ENCODE measurements at regions not wholly inside any gene's neighbourhood (a gene's known extent, or its start where the extent isn't known, plus 50 kb on each side); places are given as distances from the start of the nearest gene placed in this dataset.
A peak's percentile ranks its signal among the peaks of the same experiment; 100 is the strongest.

DNA sequence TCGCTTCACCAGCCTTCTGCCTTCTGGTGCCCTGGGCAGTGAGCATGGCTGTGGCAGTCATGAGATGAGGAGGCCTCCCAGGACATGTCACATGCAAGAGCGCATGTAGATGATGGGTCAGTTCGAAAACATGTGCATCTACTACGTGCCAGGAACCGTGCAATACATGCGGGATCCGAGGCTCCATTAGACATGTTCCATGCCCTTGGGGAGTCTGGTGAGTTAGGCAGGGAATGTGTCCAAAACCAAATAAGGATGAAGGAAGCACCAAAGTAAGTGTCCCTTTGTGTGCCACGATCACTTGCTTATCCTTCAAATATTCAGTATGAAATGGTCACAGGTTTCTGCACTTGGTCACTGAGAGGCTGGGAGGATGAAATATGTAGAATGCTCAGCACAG lies 223.3 kb downstream of the RBM19 start:
- peak overlapping the region; percentile 38 for H3K27ac Mint-ChIP-seq
- H3K4me3 Mint-ChIP-seq, result no peak overlapping the region
- peaks cover 5% of the 10 kb centered on the region for H3K9me3 Mint-ChIP-seq
- H3K27me3 Mint-ChIP-seq, result peaks cover 14% of the 10 kb centered on the region
- H3K36me3 Mint-ChIP-seq, result no peaks in the 10 kb centered on the region
- H3K4me1 Mint-ChIP-seq, result no peaks in the 10 kb centered on the region

DNA sequence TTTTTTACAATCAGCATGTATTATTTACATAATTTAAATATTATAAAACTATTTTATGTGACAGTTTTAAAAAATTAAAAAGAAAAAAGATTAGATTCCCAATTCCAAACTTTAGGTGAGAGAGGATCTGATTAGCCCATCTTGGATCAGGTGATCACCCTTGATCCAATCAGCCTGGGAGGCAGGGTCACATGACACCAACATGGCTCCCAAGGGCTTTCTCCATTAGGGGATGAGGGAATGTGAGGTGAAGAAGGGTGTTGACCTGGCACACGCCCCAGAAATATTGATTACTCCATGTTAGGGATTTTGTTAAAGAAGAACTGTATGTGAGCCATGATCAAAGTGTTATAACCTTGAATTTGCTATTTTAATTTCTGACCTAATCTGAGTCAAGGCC lies 225.4 kb downstream of the RBM19 start:
- Mint-ChIP-seq H3K27me3 (peaks cover 12% of the 10 kb centered on the region), H3K4me3 (no peak overlapping the region), H3K27ac (no peak overlapping the region), H3K4me1 (no peaks in the 10 kb centered on the region), H3K36me3 (no peaks in the 10 kb centered on the region), H3K9me3 (peaks cover 5% of the 10 kb centered on the region)

DNA sequence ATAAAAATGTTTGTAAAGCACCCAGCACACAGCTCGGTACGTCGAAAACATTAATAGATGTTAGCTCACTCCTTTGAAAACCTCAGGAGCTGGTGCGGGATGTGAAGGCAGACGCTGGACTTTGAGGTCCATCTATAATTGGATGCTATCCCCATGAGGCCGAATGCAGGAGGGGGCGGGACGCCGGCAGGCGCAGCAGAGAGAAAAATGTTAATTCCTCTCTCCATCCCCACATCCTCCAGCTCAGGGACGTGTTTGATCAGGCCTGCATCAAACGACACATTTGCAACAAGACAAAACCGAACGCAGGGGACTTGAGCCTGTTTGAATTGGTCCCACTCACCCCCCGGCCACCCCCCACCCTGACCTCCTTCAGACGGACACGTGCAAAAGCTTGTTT lies 231.0 kb downstream of the RBM19 start:
- Mint-ChIP-seq H3K4me1 (no peaks in the 10 kb centered on the region), H3K36me3 (no peaks in the 10 kb centered on the region), H3K9me3 (peaks cover 5% of the 10 kb centered on the region), H3K27me3 (peaks cover 17% of the 10 kb centered on the region), H3K27ac (no peak overlapping the region), H3K4me3 (no peak overlapping the region)

DNA sequence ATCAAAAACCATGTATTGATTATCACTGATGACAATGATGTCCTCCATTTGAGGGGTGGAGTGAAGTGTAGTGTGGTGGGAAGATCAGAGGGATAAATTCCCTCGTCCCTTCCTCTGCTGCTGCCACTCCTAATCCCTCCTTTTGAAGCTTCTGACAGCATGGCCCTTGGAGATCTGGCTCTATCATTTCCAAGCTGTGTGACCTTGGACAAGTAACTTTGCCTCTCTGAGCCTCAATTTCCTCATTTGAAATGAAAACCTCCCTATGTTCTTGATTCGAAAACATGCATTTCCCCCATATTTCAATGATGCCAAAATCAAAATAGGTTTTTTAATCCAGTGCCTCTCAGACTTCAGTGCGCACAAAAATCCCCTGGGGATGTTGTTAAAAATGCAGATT lies 231.6 kb downstream of the RBM19 start:
- Mint-ChIP-seq H3K27me3 (peaks cover 18% of the 10 kb centered on the region), H3K4me3 (no peak overlapping the region), H3K27ac (no peak overlapping the region), H3K4me1 (no peaks in the 10 kb centered on the region), H3K36me3 (no peaks in the 10 kb centered on the region), H3K9me3 (peaks cover 5% of the 10 kb centered on the region)

DNA sequence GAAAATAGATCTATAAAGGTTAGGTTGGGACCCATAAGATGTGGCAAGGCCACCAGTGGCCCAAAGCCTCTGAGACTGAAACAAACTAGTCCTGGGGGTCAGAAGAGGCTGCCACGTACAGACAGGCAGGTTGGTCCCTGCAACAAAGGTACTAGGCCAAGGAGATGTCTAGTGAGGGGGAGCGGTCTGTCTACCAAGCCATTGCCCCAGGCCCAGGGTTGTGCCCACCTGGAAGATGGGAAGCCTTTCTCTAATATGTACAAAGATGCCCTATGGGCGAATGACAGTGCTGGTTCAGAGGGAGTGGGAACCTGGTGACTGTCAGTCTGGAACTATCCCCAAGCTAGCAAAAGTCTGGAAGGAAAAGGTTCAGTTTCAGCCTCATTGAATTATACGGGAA lies 233.2 kb downstream of the RBM19 start:
- Mint-ChIP-seq H3K4me1 (no peaks in the 10 kb centered on the region), H3K9me3 (no peaks in the 10 kb centered on the region), H3K4me3 (no peak overlapping the region), H3K27me3 (peaks cover 18% of the 10 kb centered on the region), H3K36me3 (no peaks in the 10 kb centered on the region), H3K27ac (no peak overlapping the region)

DNA sequence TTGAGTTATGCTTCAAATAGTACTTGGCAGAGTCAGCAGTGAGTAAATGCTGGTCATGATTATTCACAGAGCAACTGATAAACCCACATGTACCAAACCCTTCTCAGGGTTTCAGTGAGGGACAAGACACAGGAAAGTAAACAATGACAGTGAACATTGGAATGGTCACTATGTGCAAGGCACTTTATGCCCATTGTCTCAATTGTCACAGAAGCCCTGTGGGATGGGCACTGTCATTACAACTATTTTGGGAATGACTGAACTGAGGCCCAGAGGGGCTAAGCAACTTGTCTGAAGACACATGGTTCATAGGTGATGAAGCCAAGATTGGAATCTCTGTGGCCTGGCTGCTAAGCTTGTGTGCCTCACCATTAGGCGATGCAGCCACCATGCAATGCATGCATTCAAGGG lies 238.5 kb downstream of the RBM19 start:
- Mint-ChIP-seq H3K4me1 (no peaks in the 10 kb centered on the region), H3K27me3 (peaks cover 13% of the 10 kb centered on the region), H3K4me3 (no peak overlapping the region), H3K27ac (no peak overlapping the region), H3K9me3 (no peaks in the 10 kb centered on the region), H3K36me3 (no peaks in the 10 kb centered on the region)

DNA sequence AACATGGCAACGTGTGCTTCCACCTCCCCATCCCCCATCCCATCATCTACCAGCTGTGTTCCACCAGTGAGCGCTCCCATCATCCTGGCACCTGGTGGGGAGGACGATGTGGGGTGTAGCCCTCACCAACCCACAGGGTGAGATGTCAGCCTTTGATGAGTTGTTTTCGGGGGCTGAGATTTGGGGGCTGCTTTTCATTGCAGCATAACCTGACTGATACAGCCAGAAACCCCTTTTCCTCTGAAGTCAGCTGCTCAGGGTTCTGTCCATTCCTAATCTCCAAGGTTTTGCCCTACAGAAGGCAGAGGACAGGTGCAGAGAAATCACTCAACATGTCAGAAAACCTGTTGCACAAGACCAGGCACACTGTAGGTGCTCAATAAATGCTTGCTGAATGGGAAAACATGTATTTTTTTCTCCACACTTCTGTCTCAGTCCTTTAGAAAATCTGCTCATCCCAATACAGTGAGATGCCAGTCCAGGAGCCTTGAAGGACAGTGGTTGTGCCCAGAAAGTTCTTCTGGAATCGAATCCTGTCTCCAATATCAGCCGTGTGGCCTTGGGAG lies 239.8 kb downstream of the RBM19 start:
- Mint-ChIP-seq H3K4me3 (no peak overlapping the region), H3K27ac (no peak overlapping the region), H3K9me3 (no peaks in the 10 kb centered on the region), H3K4me1 (no peaks in the 10 kb centered on the region), H3K27me3 (peaks cover 14% of the 10 kb centered on the region), H3K36me3 (no peaks in the 10 kb centered on the region)

DNA sequence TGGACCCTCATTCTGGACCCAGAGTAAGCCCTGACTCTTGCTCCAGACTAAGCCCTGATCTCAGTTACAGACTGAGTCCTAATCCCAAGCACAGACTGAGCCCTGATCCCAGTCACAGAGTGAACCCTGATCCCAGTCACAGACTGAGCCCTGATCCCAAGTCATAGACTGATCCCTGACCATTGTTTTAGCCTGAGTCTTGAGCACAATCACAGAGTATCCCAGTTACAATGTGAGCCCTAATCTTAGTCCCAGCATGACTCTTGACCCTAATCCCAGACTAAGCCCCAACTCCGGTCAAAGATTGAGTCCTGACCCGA lies 240.6 kb downstream of the RBM19 start:
- H3K27ac Mint-ChIP-seq, result no peak overlapping the region
- no peak overlapping the region for H3K4me3 Mint-ChIP-seq
- no peaks in the 10 kb centered on the region for H3K9me3 Mint-ChIP-seq
- H3K36me3 Mint-ChIP-seq, result no peaks in the 10 kb centered on the region
- H3K27me3 Mint-ChIP-seq, result peaks cover 14% of the 10 kb centered on the region
- no peaks in the 10 kb centered on the region for H3K4me1 Mint-ChIP-seq

DNA sequence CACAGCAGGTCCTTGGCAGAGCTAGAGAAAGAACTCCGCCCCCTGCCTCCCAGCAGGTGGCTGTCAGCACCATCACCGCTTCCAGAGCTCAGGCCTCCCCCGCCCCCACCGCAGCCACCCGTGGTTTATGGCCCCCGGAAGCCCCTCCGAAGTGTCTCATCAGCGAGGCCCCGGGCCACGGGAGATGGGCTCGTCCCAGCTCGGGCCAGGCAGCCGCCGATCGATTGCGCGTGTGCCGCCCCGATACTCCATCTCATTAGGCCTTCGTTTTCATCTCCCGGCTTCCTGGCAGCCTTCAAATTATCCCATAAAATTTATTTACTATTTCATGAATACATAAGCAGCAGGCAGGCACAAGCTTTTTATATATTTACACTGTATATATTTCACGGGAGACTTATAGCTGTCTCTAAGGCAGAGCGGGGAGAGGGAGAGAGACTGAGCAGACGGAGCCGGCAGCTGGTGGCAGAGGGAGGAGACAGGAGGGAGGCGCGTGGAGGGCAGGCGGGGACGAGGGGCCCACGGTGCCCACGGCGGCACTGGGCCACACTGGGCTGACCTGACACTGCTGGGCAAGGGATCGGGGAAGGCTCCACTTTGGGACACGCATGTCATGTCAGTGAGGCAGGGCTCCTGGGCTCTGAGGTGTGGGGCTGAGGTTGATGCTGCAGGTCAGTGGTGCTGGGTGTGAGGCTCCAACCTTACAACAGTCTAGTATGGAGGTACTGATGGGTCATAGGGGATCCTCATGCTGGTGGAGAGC lies 241.2 kb downstream of the RBM19 start:
- Mint-ChIP-seq H3K27me3 (peaks cover 12% of the 10 kb centered on the region), H3K27ac (no peak overlapping the region), H3K36me3 (no peaks in the 10 kb centered on the region), H3K9me3 (no peaks in the 10 kb centered on the region), H3K4me3 (no peak overlapping the region), H3K4me1 (no peaks in the 10 kb centered on the region)

DNA sequence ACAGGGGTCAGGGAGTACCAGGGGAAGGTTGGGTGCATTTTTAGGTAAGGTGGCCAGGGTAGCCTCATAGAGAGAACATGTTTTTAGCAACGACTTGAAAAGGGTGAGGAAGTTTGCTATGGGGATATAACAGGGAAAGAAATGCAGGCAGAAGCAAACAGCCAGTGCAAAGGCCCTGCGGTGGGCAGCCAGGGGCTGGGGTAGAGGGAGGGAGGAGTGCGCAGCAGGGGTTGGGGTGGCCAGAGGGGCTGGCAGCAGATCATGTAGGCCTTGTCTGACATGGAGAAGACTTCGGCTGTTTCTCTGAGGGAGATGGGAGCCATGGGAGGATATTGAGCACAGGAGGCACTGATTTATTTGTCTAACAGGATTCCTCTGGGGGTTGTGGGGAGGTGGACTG lies 242.5 kb downstream of the RBM19 start:
- Mint-ChIP-seq H3K27me3 (peaks cover 17% of the 10 kb centered on the region), H3K4me1 (no peaks in the 10 kb centered on the region), H3K9me3 (no peaks in the 10 kb centered on the region), H3K36me3 (no peaks in the 10 kb centered on the region), H3K27ac (no peak overlapping the region), H3K4me3 (no peak overlapping the region)

DNA sequence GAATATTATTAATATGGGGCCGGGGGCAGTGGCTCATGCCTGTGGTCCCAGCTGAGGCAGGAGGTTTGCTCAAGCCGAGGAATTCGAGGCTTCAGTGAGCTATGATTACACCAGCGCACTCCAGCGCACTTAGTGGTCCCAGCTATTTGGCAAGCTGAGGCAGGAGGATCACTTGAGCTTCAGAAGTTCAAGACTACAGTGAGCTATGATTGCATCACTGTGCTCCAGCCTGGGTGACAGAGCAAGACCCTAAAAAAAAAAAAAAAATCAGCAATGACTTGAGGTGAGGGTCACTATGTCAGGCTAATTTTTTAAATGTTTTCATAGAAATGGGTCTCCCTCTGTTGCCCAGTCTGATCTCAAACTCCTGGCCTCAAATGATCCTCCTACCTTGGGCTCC lies 243.4 kb downstream of the RBM19 start:
- Mint-ChIP-seq H3K9me3 (no peaks in the 10 kb centered on the region), H3K27ac (no peak overlapping the region), H3K36me3 (no peaks in the 10 kb centered on the region)

DNA sequence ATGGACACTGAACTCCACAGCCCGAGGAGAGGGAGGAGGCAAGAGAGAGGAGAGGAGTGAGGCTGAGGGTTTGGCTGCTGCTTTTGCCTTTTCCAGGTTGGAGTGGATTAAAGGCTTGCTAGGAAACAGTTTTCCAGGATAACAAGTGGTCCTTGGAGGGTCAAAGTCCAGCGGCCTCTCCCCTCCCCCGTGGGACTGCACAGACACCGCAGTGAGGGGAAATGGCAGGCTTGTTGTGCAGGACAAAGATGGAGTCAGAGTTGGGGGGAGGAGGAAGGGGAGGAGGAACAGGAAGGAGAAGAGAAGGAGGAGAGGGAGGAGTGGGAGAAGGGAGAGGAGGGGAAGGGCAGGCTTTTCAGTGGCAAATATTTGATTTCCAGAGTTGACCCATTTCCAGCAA lies 245.5 kb downstream of the RBM19 start:
- Mint-ChIP-seq H3K4me3 (no peak overlapping the region), H3K36me3 (no peaks in the 10 kb centered on the region), H3K27ac (no peak overlapping the region), H3K4me1 (no peaks in the 10 kb centered on the region), H3K27me3 (peaks cover 13% of the 10 kb centered on the region), H3K9me3 (no peaks in the 10 kb centered on the region)

More for the DNA sequence above, 243.4 kb downstream of the RBM19 start:
- H3K4me1 Mint-ChIP-seq, result no peaks in the 10 kb centered on the region
- H3K4me3 Mint-ChIP-seq, result no peak overlapping the region
- H3K27me3 Mint-ChIP-seq, result peaks cover 14% of the 10 kb centered on the region

DNA sequence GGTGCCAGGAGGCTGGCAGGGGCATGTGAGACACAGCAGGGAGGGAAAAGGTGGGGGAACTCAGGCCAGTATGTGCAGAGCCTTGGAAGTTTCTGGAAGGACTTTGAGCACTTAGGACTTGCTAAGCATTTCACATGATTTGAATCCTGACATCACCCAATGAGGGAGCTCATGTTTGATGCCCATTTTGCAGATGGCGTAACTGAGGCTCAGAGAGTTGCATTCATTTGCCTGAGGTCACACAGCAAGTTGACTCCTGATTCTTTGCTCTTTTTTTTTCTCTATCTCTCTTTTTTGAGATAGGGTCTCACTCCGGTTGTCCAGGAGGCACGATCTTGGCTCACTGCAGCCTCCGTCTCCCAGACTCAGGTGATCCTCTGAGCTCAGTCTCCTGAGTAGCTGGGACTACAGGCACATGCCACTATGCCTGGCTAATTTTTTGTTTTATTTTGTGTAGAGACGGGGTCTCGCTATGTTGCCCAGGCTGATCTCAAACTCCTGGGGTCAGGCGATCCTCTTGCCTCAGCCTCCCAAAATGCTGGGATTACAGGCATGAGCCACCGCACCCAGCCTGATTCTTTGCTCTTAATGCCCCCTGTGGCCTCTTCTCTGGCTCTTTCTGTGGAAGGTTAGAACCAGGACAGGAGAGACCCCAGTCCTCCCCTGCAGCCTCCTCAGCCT lies 246.1 kb downstream of the RBM19 start:
- no peak overlapping the region for H3K4me3 Mint-ChIP-seq
- H3K36me3 Mint-ChIP-seq, result no peaks in the 10 kb centered on the region
- no peaks in the 10 kb centered on the region for H3K4me1 Mint-ChIP-seq
- no peaks in the 10 kb centered on the region for H3K9me3 Mint-ChIP-seq
- no peak overlapping the region for H3K27ac Mint-ChIP-seq
- peaks cover 13% of the 10 kb centered on the region for H3K27me3 Mint-ChIP-seq

DNA sequence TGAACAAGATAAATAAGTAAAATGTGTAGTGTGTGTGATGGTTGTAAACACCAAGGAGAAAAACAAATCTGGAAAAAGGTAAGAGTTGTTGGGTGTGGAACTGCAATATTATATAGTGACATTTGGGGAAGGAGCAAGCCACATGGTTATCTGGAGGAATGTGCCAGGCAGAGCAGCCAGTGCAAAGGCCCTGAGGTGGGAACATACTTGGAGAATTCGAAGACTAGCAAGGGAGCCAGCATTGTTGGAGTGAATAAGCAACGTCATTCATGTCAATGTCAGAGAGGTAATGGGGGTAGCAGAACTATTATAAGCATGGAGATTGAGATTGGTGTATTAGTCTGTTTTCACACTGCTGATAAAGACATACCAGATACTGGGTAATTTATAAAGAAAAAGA lies 241.5 kb upstream of the LHX5 start:
- no peaks in the 10 kb centered on the region for H3K36me3 Mint-ChIP-seq
- H3K27me3 Mint-ChIP-seq, result peaks cover 8% of the 10 kb centered on the region
- H3K9me3 Mint-ChIP-seq, result no peaks in the 10 kb centered on the region
- H3K27ac Mint-ChIP-seq, result no peak overlapping the region
- H3K4me1 Mint-ChIP-seq, result no peaks in the 10 kb centered on the region
- no peak overlapping the region for H3K4me3 Mint-ChIP-seq

DNA sequence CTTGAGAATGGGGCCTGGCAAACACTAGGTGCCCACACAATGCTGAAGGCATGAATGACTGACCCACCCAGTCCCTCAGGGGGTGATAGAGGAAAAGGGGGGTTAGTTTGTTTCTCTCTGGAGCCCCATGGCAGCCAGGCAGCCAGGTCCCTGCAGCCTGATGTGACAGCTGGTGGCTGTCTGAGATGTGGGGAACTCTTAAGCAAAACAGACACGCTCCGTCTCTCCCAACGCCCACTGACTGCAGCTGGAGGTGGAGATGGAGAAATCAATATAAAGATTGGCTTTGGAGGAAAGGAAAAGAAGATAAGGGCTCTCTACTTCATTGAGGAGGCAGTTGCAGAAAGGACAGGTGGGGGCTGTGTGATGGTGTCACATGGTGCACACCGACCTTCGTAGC lies 240.8 kb upstream of the LHX5 start:
- H3K9me3 Mint-ChIP-seq, result no peaks in the 10 kb centered on the region
- H3K27me3 Mint-ChIP-seq, result peaks cover 8% of the 10 kb centered on the region
- no peak overlapping the region for H3K4me3 Mint-ChIP-seq
- H3K27ac Mint-ChIP-seq, result no peak overlapping the region
- no peaks in the 10 kb centered on the region for H3K4me1 Mint-ChIP-seq
- H3K36me3 Mint-ChIP-seq, result no peaks in the 10 kb centered on the region

DNA sequence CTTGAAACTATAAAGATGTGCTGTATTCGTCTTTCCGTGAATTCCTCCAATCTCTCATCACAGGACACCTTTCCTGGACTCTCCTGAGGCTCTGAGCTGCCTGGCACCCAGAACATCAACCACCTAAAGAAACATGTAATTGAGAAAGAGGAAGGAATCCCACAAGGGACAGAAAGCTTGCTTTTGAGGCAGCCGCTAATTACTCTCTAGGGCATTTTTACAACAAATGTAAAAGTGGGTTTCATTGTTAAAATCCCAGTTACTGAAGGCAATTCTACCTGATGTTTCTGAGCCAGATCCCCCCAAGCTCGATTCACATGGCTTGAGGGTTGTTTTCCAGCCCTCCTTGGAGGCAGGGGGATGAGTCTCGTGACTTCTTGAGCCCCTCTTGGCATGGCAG lies 238.5 kb upstream of the LHX5 start:
- H3K36me3 Mint-ChIP-seq, result no peaks in the 10 kb centered on the region
- H3K4me3 Mint-ChIP-seq, result no peak overlapping the region
- H3K4me1 Mint-ChIP-seq, result no peaks in the 10 kb centered on the region
- no peaks in the 10 kb centered on the region for H3K9me3 Mint-ChIP-seq
- no peak overlapping the region for H3K27ac Mint-ChIP-seq
- peaks cover 12% of the 10 kb centered on the region for H3K27me3 Mint-ChIP-seq
